ENCODE measurements at regions not wholly inside any gene's neighbourhood (a gene's known extent, or its start where the extent isn't known, plus 50 kb on each side); places are given as distances from the start of the nearest gene placed in this dataset.

GRCh38 chr3:66133853-66134445 lies 86.9 kb upstream of the SLC25A26 start:
- TF ChIP-seq, protein P1, sequence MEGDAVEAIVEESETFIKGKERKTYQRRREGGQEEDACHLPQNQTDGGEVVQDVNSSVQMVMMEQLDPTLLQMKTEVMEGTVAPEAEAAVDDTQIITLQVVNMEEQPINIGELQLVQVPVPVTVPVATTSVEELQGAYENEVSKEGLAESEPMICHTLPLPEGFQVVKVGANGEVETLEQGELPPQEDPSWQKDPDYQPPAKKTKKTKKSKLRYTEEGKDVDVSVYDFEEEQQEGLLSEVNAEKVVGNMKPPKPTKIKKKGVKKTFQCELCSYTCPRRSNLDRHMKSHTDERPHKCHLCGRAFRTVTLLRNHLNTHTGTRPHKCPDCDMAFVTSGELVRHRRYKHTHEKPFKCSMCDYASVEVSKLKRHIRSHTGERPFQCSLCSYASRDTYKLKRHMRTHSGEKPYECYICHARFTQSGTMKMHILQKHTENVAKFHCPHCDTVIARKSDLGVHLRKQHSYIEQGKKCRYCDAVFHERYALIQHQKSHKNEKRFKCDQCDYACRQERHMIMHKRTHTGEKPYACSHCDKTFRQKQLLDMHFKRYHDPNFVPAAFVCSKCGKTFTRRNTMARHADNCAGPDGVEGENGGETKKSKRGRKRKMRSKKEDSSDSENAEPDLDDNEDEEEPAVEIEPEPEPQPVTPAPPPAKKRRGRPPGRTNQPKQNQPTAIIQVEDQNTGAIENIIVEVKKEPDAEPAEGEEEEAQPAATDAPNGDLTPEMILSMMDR (IDR thresholded peaks at IDR 0.05; ENCODE audit: extremely low read depth in 1 of 2, insufficient read depth in 1 of 2, low read depth in 1 of 2, low read length in 2 of 2): no peak
- peak; percentile 55 for TF ChIP-seq POLR2A (IDR thresholded peaks at IDR 0.05; ENCODE audit: low read depth, low read length)
- no peak for TF ChIP-seq MYC (IDR thresholded peaks at IDR 0.05; ENCODE audit: low read depth, low read length)
- no peak for TF ChIP-seq POLR2AphosphoS5 (IDR thresholded peaks at IDR 0.05; ENCODE audit: insufficient read depth, low read depth, low read length)
- no peak for TF ChIP-seq EZH2 (IDR thresholded peaks at IDR 0.05; ENCODE audit: borderline replicate concordance, low read depth, low read length, severe bottlenecking)
- peak; percentile 78 for TF ChIP-seq GATA2 (IDR thresholded peaks at IDR 0.05; ENCODE audit: insufficient read depth, insufficient read length, low read depth, low read length)
